HG03460 (cell line): ENCODE measurements at regions not wholly inside any gene's neighbourhood (a gene's known extent, or its start where the extent isn't known, plus 50 kb on each side); places are given as distances from the start of the nearest gene placed in this dataset.
"Not testable (repeated sequence)": the region's sequence is repeated elsewhere in the genome, so short reads cannot be mapped to it uniquely, and the experiment has no call there.

Source experiments
- ATAC-seq: cut with Tn5 transposase; IDR thresholded peaks from one replicate; pipeline ENCODE4 v1.9.1; 2021; ENCODE audit not compliant: unreplicated experiment

DNA sequence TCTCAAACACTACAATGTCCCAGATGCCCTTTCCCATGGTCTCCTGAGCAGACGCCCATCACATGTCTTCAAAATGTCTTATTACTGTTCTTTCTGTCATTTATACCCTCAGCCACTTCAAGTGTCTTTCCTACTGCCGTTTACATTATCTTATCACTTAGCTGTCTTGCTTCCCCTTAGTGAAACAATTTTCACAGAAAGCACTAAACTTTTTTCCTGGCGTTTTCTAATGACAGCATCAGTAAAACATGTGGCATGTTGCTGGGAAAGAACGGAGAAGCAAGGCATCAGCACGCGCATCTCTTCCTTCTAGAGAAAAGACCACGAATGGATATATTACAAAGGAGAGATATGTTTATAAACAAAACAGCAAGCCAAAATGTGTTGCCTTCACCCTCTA is 189.7 kb upstream of the SLIT2 start:
- ATAC-seq, result no peak

DNA sequence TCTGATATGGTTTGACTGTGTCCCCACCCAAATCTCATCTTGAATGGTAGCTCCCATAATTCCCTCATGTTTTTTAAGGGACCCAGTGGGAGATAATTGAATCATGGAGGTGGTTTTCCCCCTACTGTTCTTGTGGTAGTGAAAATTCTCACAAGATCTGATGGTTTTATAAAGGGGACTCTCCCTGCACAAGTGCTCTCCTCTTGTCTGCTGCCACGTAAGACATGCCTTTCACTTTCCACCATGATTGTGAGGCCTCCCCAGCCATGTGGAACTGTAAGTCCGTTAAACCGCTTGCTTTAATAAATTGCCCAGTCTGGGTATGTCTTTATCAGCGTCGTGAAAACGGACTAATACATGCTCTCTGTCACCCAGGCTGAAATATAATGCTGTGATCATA is 200.9 kb upstream of the SLIT2 start:
- ATAC-seq, result no peak

DNA sequence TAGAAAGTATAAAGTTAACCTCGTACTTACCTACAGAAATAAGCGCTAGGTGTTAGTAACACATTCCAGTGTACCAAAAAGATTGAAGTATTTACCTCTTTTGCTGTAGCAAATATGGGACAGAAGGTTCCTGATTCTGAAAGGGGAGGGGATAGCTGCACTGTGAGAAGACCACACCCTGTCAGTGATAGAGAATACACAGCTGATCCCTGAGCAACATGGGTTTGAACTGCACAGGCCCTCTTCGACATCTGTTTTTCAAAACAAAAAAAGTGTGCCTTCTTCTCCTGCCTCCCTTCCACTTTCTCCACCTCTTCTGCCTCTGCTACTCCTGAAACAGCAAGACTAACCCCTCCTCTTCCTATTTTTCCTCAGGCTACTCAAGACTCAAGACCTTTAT is 201.8 kb upstream of the SLIT2 start:
- ATAC-seq, result no peak

DNA sequence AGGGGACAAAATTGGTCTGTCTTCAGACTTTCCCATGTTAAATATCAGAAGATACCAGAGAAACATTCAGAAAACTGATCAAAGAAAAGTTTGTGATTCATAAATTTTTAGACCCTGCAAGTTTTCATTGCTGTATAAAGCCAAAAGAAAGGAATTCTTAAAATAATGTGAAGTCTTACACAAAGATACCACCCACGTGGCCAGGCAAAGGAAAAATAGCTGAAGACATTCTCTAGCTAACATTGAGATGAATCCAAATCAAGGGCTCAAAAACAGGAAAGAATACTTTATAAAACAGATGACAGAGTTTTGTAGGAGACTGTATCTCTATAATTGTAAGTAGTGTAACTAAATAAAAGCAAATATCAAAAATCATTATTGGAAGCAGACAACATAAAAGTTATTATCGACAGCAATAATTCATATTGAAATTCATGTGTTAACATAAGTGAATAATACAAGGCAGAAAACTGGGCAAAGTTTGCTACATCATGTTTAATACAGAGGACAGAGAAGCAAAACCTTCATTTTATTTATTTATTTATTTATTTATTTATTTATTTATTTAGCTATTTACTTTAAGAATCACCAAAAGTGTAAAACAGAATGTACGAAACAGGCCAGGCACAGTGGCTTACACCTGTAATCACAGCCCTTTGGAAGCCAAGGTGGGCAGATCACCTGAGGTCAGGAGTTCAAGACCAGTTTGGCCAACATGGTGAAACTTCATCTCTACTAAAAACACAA is 204.6 kb upstream of the SLIT2 start:
- no peak for ATAC-seq

DNA sequence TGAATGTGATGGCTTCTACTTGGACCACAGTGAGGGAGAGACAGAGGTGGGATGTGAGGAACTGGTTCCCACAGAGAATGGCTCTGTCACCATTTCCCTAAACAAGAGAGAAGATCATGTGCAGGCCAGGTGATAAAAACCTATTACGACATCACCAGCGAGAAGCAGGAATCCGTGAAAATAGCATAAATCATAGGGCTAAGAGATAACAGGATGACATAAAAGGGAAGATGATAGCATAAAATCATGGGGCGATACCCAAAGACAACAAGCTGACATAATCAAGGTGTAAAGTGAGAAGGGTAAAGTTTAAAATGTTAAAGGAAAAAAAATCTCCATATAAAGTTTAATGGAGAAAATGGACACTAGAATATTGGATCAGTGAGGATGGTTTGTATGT is 205.5 kb upstream of the SLIT2 start:
- no peak for ATAC-seq

DNA sequence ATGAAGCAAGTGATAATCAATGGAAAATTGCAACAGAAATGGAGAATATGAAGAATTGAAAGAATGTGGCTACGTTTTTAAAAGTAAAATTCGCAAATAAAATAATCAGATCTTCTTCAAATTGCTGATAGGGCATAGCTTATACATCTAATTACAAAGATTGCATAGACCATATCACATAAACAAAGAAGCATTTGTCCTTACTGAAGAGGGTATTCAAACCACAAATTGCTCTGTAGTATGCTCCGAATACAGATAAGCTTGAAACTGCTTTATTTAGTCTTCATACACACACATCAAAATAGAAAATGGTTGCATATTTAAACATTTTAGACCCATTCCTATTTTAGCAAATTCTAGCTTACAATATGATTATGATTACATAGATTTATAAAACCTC is 206.7 kb upstream of the SLIT2 start:
- ATAC-seq, result no peak

DNA sequence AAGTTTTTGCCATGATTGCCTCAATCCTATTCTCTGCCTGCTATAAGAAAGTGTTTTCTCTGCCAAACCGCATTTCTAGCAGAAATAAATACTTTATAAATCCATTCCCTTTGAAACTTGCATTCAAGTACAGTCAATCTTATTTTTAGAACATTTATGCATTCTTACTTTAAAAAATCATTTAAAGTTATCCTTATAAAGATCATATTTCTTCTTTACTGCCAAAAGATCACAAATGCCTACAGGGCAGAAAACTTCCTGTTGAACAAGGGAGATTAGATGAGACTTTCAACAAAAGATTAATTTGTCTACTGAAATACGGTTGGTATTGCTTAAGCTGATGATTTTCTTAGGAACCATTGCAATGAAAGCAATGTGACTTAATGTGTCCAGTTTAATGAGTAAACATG is 207.2 kb upstream of the SLIT2 start:
- no peak for ATAC-seq

DNA sequence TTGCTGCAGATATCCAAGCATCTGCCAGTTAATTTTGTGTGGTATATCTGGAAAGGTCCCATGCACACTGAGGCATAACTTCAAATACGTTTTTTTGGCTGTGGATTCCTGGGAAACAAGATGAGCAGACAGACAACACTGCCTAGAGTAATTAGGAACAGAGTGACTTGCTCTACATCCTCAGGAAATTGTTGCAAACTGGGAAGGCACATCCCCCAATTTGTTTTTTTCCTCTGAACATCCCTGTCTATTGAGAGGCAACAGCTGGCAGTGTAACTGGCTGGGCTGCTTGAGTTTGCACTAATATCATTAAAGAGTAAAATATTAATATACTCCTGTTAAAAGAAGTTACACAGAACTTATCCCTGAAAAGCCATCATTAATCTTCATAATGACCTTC is 207.7 kb upstream of the SLIT2 start:
- ATAC-seq, result no peak

DNA sequence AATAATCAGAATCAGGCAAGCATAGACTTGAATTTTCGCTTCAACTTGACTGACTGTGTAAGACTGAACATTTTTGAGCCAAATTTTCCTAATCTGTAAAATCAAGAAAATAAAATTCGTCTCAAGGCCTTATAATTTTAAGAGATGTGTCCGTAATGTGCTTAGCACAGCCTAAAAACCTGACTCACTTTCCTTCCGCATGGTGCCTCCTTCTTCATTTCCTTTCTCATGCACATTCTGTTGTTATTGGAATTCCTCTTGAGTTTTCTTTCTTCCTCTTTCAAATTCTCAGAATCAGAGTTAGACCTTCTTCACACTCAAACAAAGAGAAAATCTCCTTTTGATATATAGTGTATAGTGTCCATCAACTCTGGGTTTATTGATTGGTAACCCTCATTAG is 208.9 kb upstream of the SLIT2 start:
- ATAC-seq, result no peak

DNA sequence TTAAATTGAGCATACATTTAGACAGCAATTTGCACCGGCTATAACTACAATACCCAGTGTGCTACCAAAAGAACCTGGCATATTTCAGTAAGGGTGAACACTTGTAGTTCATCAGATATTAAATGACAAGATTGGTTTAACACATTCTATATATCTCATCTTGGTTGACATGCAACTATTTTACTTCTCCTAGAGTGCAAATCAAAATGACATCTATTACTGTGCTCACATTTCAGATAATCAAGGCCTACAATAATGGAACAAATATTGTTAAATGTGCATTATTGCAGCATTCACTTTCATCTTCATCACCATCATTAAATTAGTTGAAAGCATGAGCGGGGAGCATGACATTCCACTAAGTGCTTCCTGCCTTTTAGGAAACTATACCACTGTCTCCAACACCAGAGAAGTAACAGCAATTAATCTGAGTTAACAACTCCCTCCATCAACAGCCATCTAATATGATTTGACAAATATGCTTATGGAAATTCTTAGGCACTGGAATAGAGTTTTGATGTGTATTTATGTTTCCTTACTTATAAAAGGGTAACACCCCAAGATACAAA is 209.8 kb upstream of the SLIT2 start:
- no peak for ATAC-seq

DNA sequence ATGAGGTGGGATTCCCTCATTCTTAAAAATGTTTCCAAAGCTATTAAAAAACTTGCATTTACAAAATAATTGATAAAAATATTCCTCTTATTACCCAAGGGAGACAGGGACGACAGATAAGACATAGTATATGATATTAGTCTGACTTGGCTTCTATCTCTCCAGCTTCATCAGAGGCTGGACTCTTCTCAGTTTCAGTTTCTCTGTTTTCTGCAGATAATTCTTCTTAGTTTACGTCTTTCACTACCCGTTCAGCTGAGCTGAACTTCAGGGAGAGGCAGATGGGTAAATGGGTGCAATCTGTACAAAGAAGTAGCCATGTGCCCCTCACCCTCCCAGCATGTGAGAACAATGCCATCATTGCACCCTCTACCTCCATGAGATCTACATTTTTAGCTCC is 214.0 kb upstream of the SLIT2 start:
- no peak for ATAC-seq

DNA sequence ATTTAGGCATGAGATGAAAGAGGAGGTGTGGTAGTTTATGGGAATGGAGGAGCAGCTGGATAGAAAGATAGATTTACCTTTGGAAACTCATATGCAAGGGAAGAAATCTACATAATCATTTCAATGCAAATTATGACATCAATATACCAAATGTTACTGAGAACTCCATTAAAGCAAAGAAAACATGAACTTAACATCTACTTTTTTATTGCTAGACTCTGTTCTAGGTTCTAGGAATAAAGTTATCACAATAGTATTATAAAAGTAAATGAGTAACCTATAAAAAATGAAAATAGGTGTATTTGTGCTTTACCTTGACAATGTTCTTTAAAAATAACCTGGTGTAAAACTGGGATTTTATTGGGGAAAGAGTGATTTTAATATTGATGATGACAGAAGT is 221.6 kb upstream of the SLIT2 start:
- no peak for ATAC-seq

DNA sequence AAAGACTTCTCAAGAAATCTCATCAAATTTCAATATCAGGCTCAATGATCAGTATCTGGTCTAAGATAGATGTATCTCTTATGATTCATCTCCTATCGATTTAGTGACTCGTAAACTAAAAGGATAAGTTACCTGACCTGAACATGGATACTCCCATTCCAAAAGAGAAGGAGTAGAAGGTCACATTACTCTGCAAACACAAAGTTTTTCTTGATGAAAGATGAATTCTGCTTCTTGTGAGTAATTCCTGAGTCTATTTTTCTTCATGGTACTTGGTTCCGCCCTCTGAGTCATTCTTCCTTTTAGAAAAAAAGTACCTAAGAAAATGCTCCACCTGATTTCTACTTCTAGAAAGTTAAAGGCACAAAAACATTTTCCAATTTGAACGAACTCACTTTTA is 223.1 kb upstream of the SLIT2 start:
- ATAC-seq, result no peak

DNA sequence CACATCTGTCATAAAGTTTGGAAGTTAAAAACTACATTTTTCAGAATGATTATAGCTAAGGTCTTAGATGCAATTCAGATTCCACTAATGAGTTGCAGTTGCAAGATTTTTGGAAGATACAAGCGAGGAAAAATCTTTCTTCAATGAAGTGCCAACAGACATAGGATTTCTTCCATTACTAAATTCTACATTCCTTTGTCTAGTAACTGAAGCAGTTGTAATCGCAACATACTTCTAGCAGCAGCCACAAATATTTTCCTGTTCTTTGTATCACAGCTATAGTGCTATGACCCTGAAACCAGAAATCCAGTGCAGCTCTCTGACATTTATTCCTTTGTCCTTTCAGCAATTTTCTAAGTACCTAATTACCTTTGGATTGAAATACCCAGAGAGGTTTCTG is 225.2 kb upstream of the SLIT2 start:
- ATAC-seq, result no peak

DNA sequence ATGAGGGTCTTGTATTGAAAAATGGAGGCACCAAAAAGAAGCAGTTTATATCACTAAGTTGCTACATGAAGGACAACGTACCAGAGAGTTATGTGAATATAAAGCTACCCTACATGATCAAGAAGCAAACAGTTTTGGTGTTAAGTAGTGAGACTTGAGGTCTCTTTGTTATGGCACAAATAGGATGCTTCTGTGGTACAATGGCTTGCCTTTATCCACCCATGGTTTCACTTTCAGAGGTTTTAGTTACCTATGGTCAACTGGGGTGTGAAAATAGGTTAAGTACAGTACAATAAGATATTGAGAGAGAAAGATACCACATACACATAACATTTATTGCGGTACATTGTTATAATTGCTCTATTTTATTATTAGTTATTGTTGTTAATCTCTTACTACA is 229.2 kb upstream of the SLIT2 start:
- no peak for ATAC-seq

DNA sequence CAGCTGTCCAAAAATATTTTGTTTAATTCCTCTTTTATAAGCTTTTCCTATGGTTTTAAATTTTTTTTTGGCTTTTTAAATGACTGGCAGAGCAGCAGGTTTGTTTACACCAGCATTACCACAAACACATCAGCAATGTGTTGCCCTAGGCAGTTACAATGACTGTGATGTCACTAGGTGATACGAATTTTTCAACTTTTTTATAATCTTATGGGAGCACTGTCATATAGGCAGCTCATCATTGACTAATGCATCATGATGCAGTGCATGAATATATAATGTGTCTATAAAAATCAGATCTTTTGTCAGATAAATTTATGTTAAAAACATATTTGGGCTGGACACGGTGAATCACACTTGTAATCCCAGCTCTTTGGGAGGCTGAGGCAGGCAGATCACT is 231.6 kb upstream of the SLIT2 start:
- no peak for ATAC-seq

DNA sequence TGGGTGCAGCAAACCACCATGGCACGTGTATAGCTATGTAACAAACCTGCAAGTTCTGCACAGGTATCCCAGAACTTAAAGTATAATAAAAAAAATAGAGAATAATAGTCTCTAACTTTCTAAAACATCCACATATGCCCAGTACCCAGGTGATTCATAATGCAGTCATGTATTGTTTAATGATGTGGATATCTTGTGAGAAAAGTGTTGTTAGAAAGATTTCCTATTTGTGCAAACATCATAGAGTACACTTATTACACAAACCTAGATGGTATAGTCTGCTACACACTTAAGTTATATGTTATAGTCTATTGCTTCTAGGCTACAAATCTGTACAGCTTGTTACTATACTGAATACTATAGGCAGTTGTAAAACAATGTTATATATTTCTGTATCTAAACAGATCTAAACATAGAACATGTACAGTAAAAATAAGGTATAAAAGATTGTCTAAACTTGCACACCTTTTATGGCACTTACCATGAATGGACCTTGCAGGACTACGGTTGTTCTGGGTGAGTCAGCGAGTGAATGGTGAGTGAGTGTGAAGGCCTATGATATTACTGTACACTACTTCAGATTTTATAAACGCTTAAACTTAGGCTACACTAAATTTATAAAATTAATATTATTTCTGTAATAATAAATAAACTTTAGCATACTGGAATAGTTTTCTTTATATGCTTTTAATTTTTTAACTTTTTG is 232.2 kb upstream of the SLIT2 start:
- no peak for ATAC-seq

DNA sequence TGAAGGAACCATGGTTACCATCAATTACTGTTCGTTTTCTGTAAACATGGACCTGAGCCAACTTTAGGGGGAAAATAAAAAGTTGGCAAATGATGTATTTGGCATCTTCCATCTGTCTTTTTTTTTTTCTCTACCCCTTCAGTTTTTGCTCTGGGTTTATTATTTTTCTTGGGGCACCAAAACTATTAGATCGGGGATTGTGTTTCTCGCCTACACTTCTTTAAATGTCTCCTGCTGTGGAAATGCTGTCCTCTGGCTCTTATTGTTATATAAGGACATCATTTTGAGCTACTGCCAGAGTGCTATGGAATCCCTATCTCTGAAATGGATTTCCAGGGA is 234.0 kb upstream of the SLIT2 start:
- ATAC-seq, result no peak

DNA sequence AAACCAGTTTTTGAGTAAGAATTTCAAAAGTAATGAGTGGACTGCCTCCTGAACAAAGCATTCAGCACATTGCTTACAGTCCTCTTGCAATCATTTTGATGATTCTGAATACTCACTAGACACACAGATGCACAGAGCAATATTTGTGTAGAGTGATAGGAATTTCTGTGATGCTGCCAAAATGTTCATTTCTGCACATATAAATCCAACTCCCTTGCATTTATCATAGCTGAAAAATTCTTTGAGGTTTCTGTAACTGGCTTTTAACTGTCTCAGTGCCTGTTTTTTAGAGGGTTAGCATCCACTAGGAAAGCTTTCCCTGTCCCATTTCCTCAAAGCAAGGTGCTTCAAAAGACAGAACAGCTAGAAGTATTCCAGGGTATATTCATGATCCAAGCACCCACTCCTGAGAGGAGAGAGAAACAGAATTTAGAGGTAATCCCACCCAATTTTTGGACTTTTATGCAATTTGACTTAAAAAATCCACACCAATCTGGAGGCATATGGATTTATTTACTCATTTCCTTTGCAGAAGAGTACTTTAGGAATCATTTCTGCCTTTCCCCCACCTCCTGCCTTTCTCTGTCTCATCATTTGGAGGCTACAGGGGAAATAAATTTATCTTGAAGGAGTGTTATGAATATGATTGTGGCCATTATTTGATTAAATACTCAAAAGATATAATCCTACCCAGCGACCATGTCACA is 234.5 kb upstream of the SLIT2 start:
- no peak for ATAC-seq

DNA sequence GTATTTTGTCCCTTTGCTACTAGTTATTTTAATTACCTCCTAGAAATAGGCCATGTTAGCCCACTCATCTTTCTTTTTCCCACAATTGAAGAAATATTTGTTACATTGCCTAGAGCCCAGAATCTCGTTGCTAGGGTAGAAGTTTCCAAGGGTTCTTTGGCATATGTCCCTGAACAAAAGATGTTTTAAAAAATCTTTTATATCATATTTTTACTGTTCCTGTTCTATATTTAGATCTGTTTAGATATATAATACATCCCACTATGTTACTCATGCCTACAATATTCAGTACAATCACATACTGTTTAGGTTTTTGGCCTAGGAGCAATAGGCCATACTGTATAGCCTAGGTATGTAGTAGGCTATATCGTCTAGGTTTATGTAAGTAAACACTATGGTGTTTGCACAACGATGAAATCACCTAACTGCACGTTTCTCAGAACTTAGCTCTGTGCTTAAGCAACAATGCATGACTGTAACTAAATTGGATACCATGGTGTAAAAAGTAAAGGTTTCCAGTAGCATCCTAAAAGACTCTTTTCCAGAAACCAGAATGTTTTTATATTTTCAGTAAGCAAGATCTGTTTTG is 236.0 kb upstream of the SLIT2 start:
- no peak for ATAC-seq

DNA sequence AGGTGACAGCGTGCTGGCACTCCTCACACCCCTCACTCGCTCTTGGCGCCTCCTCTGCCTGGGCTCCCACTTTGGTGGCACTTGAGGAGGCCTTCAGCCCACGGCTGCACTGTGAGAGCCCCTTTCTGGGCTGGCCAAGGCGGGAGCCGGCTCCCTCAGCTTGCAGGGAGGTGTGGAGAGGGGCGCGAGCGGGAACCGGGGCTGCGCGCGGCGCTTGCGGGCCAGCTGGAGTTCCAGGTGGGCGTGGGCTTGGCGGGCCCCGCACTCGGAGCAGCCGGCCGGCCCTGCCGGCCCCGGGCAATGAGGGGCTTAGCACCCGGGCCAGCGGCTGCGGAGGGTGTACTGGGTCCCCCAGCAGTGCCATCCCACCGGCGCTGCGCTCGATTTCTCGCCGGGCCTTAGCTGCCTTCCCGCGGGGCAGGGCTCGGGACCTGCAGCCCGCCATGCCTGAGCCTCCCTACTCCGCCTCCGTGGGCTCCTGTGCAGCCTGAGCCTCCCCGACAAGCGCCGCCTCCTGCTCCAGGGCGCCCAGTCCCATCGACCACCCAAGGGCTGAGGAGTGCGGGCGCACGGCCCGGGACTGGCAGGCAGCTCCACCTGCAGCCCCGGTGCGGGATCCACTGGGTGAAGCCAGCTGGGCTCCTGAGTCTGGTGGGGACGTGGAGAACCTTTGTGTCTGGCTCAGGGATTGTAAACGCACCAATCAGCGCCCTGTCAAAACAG is 247.7 kb upstream of the SLIT2 start:
- ATAC-seq, result not testable (repeated sequence)
